Activated CD8-positive, alpha-beta memory T cell treated with anti-CD3 and anti-CD28 coated beads for 48 hours (primary cell): ENCODE measurements at regions not wholly inside any gene's neighbourhood (a gene's known extent, or its start where the extent isn't known, plus 50 kb on each side); places are given as distances from the start of the nearest gene placed in this dataset.
"Not testable (repeated sequence)": the region's sequence is repeated elsewhere in the genome, so short reads cannot be mapped to it uniquely, and the experiment has no call there.

Source experiments
- DNase-seq, 3 experiments: peaks; one replicate each; pipeline ENCODE4 v3.0.0-alpha.2; 2020; ENCODE audit warnings: low read depth in 2 of 3, low spot score in 2 of 3

DNA sequence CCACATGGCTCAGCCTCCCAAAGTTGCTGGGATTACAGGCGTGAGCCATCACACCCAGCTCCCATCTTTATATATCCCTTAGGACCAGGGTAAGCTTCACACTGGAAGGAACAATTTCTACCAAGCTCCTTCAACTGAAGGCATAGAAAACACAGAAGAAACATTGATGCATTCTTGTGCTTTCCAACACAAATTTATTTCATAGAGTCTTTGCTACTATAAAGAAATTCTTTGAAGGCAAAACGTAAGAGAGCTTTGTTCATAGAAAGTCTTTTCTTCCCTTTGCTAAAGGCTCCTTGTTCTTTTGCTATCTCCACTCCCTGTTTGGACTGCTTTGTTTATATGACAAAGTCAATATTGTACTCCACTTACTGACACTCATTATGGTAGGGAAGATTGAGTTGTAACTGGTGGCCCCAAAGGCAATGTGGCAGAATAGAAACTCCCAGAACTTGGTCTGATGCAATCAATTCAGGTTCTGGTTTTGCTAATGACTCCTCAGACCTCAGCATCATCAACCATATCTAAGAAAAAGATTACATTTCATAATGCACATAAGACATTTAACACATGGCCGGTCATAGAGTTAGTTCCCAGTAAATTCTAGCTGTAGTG, 97.4 kb upstream of the CLINT1 start:
- no peak for DNase-seq

DNA sequence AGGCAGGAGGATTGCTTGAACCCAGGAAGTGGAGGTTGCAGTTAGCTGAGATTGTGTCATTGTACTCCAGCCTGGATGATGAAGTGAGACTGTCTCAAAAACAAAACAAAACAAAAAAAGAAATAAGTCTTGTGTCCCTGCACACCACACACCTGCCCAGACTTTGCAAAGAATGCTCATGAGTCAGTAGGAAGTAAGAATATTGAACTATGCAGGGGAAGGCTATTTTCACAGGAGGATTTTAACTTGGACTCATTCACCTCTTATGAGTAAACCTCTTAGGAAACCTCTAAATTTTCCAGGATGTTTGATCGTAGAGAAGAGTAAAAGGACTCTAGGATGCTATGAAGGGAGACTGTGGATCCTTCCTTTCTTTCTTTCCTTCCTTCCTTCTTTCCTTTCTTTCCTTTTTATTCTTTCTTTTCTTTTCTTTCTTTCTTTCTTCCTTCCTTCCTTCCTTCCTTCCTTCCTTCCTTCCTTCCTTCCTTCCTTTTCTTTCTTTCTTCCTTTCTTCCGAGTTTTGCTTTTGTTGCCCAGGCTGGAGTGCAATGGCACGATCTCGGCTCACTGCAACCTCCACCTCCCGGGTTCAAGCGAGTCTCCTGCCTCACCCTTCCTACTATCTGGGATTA, 96.7 kb upstream of the CLINT1 start:
- no peak for DNase-seq

DNA sequence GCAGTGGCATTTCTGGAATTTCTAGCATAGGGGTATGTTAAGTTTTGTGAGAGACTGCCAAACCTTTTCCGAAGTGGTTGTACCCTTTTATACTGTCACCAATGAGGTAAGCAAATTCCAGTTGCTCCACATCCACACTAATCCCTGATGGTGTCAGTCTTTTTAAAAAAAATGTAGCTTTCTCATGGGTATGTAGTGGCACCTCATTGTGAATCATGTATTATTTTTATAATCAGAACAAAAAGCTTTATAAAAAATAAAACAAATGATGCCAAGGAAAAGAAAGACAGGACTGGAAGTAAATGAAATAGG, 93.4 kb upstream of the CLINT1 start:
- no peak for DNase-seq

DNA sequence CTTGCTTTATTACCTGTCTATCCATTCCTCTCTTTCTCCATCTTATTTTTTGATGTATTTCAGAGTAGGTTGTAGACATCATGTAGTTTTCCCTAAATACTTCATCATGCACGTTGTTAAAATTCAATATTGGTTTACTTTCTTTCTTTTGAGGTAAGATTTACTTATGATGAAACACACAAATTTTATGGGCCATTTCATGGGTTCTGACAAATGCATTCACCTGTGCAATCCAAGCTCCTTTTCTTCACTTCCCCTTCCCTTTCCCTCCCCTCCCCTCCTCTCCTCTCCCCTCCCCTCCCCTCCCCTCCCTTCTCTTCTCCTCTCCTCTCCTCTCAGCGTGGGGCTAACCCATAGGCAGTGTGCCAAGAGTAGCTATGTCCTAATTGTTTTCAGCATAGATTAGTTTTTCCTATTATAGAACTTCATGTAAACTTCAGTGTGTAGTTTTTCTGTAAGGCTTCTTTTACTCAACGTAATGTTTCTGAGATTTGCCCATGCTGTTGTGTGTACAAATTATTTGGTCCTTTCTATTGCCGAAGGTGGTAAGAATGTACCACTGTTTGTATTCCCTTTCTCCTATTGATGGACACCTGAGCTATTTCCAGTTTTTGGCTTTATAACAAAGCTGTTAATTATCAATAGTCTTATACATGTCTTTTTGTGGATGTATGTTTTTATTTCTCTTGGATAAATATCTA, 92.9 kb upstream of the CLINT1 start:
- no peak for DNase-seq

DNA sequence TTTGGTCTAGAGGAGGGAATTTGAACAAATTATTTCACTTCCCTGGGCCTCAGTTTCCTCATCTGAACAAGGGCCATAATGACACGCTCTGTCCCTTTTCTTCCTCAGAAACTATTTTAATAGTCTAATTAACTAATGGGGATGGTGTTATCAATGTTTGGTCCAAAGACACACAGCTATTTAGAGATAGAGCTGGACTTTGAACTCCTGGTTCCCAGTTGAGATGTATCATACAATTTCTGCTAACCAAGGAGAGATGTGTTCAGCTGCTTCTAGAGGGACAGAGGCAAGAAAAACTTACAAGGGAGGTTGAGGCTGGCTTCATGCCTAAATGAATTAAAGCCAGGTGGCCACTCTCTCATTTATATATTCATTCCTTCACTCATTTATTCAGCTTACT, 90.6 kb upstream of the CLINT1 start:
- no peak for DNase-seq

DNA sequence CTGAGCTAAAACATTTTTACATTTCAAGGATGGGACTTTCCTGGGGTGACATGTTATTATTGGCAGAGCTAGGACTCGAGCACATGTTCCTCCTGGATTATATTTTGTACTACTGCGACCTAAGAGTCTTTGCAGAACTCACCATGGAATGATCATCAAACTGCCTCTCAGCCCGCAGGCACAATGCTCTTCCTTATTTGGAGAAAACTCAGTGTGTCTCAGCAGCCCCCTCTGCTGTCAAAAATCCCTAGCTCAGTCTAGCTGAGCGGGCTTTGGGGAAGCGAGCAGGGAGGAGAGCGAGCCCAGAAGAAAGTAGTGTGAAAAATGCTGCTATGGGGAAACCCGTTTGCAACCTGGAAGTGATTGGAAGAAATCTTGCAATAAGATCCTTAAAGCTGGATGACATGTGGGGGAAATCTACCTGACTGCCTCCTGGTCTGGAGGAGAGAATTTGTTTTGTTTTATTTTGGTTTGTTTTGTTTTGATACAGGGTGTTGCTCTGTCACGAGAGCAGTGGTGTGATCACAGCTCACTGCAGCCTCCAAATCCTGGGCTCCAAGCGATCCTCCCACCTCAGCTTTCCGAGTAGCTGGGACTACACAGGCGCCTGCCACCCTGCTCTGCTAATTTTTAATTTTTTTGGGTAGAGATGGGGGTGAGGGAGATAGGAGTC, 89.9 kb upstream of the CLINT1 start:
- DNase-seq: peak; percentile 35 to 55 (median 40)

DNA sequence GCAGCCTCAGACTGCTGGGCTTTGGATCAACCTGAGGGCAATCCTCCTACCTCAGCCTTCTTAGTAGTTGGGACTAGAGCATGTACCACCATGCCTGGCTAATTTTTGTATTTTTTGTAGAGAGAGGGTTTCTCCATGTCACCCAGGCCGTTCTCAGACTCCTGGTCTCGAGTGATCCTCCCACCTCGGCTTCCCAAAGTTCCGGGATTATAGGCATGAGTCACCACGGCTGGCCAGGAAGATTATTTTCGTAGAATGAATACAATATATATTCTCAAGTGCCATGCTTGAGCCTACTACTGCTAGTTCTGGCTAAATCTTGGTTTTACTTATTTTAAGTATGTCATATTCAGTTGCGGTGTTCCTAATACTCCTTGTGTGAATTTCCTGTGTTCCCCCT, 88.2 kb upstream of the CLINT1 start:
- DNase-seq: no peak

DNA sequence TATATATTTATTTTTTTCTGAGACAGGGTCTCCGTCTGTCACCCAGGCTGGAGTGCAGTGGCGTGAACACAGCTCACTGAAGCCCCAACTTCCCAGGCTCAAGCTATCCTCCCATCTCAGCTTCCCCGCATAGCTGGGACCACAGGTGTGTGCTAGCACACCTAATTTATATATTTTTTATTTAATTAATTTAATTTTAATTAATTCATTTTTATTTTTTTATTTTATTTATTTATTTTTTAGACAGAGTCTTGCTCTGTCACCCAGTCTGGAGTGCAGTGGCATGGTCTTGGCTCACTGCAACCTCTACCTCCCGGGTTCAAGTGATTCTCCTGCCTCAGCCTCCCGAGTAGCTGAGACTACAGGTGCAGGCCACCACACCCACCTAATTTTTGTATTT, 86.9 kb upstream of the CLINT1 start:
- DNase-seq: not testable (repeated sequence)

DNA sequence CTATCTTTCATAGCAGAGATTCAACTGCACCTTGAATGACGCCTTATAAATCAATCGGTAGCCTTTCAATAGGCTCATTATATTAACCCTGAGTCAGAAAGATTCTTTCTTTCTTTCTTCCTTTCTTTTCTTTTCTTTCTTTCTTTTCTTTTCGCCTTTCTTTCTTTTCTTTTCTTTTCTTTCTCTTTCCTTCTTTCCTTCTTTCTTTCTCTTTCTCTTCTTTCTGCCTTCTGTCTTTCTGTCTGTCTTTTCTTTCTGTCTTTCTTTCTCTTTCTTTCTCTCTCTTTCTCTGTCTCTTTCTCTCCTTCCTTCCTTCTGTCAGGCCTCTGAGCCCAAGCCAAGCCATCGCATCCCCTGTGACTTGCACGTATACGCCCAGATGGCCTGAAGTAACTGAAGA, 86.0 kb upstream of the CLINT1 start:
- no peak for DNase-seq

DNA sequence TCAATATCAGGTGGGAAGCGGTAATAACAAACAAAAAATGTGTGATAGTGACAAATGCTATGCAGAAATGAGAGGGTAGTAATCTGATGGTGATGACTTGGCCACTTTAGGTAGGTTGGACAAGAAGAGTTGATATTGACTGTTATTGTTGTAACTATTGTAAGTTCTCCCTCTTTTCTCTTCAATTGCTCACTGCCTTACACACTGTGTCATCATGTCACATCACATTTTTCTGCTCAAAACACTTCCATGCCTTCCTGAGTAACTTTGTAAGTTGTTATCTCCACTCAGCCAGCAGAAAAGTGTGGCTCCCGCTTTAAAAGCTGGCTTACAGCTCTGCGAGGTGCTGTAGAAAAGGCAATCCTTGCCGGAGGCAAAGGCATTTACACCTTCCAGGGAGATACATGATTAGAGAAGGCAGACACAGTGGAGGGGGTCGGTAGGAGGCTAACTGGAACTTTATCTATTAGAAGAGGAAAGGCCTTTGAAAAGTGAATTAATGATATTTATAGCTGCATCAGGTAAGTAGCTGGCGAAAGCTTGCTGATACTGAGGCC, 85.2 kb upstream of the CLINT1 start:
- DNase-seq: no peak

DNA sequence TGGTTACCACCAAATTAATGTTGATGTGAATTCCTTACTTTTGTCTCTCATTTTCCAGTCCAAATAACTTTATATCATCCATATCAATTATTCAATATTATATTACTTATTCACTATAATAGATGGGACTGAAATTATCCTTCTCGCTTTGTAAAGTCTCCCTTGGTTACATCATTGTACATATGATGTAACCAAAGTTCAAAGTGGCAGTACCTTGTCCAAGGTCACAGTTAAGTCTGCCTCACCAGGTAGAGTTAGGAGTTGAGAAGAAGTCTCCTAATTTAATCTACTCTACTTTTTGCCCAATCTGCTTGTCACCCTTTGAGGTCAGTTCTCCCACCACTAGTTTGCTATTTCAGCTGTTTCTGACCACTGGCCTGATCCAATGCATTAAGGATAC, 83.7 kb upstream of the CLINT1 start:
- DNase-seq: no peak

DNA sequence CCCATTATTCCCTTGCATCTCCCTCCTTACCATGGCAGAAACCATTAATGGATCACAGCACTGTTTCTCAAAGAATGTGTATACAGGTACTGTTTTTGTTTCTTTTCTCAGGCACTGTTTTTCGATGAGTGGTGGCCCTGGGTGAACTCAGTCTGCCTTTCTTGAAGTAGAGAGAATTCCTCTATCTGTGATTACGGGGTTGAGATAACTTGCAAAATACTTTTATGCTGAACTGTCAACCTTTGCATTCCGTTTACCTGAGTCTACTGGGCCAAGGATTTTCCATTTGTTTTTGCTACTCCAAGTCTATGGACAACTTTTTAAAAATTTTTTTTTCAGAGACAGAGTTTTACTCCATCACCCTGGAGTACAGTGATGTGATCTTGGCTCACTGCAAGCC, 82.7 kb upstream of the CLINT1 start:
- DNase-seq: no peak

DNA sequence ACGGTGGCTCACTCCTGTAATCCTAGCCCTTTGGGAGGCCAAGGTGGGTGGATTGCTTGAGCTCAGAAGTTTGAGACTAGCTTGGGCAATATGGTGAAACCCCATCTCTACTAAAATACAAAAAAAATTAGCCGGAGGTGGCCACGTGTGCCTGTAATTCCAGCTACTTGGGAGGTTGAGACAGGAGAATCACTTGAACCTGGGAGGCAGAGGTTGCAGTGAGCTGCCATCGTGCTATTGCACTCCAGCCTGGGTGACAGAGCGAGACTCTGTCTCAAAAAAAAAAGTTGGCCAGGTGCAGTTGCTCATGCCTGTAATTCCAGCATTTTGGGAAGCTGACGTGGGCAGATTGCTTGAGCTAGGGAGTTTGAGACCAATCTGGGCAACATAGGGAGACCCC, 79.2 kb upstream of the CLINT1 start:
- DNase-seq: not testable (repeated sequence)

DNA sequence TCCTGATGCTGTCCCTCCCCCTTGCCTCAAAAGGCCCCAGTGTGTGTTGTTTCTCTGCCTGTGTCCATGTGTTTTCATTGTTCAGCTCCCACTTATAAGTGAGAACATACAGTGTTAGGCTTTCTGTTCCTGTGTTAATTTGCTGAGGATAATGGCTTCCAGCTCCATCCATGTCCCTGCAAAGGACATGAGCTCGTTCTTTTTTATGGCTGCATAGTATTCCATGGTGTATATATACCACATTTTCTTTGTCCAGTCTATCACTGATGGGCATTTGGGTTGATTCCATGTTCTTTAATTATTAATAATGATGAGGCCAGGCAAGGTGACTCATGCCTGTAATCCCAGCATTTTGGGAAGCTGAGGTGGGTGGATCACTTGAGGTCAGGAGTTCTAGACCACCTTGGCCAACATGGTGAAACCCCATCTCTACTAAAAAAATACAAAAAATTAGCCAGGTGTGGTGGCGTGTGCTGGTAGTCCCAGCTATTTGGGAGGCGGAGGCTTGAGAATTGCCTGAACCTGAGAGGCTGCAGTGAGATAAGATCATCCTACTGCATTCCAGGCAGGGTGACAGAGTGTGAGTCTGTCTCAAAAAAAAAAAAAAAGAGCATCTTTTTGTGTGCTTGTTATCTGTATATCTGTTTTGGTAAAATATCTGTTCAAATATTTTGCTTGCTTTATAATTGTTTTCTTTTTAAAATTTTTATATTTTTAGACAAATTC, 78.0 kb upstream of the CLINT1 start:
- DNase-seq: not testable (repeated sequence)

DNA sequence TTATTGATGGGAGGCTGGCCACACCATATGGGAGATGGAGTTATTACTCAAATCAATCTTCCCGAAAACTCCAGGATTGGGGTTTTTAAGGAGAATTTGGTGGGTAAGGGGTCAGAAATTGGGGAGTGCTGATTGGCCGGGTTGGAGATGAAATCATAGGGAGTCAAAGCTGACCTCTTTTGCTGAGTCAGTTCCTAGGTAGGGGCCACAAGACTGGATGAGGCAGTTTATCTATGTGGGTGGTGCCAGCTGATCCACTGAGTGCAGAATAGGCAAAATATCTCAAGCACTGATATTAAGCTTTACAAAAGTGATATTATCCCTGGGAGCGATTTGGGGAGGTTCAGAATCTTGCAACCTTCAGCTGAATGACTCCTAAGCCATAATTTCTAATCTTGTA, 75.7 kb upstream of the CLINT1 start:
- DNase-seq: no peak

DNA sequence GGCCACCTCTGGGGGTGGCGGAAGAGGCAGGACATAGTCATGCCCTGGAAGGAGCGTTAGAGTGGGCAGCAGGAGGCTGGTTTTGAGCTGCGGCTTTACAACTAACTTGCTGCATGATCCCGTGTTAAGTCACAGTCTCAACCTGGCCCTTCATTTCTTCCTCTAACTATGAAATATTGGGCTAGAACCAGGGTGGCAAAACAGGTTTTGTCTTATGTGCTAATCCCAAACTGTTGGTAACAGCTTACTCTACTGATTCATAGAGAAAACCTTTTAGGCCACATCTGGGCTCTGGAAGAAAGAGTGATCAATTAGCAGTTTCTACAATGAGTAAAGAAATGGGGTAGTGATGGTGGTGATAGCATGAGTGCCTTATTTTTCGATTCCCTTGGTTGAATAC, 74.1 kb upstream of the CLINT1 start:
- no peak for DNase-seq

DNA sequence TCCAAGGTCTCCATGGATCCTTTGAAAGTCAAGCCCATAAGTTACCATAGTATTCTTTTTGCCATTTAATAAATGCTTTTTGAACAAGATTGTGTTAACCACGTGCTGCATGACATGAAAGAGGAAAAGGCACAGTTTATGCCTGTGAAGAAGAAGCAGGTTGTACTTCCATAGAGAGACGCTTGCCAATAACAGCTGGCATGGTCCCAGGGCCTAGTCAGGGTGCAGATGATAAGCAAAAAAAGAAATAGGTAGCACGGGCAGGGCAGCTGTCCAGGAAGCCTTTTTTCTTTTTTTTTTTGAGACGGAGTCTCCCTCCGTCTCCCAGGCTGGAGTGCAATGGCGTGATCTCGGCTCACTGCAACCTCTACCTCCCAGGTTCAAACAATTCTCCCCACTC, 71.8 kb upstream of the CLINT1 start:
- DNase-seq: no peak

DNA sequence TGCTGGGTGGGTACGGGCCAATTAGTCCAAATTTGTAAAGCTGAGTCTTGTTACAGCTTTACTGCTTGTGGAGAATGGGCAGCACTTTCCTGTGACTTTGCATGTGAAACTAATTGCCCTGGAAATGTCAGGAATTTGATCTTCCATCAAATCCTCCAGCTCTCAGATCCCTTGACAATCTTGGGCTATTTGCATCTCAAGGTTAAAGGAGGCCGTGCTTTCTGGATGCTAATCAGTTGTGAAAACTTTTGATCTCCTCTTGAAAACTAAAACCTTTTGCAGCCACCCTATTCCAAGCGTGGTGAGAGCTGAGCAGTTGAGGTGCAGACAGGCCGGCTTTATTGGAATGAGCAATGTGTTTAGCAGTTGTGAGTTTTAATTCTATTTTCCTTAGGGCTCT, 68.0 kb upstream of the CLINT1 start:
- DNase-seq: no peak

DNA sequence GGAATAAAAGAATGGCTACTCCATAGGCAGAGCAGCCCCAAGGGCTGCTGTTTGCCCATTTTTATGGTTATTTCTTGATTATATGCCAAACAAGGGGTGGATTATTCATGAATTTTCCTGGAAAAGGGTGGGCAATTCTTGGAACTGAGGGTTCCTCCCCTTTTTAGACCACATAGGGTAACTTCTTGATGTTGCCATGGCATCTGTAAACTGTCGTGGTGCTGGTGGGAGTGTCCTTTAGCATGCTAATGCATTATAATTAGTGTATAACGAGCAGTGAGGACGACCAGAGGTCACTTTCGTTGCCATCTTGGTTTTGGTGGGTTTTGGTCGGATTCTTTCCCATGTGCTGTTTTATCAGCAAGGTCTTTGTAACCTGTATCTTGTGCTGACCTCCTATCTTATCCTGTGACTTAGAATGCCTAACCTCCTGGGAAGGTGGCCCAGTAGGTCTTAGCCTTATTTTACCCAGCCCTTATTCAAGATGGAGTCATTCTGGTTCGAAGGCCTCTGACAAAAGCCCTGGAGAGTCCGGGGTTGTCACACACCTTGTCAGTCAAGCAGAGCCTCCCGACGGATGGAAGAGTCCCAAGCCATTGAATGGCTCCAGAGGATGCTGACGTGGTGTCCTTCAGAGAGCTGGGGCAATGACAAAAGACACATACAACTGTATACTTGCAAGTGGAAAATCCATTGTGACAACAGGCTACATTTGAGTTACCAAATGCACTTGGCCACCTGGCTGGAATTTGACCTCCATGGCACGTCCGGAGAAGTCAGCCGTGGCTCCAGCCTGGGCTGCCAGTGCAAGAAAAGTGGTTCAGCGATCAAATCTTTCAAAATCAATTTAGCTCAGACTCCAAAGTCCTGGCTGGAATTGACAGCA, 67.1 kb upstream of the CLINT1 start:
- DNase-seq: no peak

DNA sequence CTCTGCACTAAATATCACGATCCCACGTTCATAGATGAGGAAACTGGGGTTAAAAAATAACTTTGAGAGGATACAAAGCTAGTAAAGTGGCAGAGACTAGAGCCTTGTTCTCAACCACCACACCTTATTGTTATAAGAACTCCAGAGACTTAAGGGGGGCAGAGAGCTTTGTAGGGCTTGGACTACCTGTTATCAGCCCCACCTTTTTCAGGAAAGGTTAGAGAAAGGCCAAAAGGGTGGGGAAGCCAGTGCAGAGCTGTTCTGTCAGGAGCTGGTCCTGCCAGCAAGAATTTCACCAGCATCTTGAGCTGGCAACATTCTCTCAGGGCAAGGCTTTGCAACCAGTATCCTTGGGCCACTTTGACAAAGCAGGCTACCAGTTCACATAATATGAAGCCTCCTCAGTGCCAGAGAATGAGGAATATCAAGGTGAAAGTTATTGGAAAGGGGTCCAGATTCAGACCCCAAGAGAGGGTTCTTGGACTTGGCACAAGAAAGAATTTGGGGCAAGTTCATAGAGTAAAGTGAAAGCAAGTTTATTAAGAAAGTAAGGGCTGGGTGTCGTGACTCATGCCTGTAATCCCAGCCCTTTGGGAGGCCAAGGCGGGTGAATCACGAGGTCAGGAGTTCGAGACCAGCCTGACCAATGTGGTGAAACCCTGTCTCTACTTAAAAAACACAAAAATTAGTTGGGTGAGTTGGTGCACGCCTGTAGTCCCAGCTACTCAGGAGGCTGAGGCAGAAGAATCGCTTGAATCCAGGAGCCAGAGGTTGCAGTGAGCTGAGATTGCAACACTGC, 66.2 kb upstream of the CLINT1 start:
- DNase-seq: no peak
